HG02610 (cell line): ENCODE measurements at regions not wholly inside any gene's neighbourhood (a gene's known extent, or its start where the extent isn't known, plus 50 kb on each side); places are given as distances from the start of the nearest gene placed in this dataset.
"Not testable (repeated sequence)": the region's sequence is repeated elsewhere in the genome, so short reads cannot be mapped to it uniquely, and the experiment has no call there.

ENCODE experiments used
- ATAC-seq: cut with Tn5 transposase; IDR thresholded peaks from one replicate; pipeline ENCODE4 v1.9.1; 2021; ENCODE audit warnings: mild to moderate bottlenecking, moderate library complexity; ENCODE audit not compliant: unreplicated experiment

- no peak for ATAC-seq
Measured at GRCh38 chr4:159029481-159029880, 73.4 kb upstream of the RAPGEF2 start.

GRCh38 chr4:159030297-159030696 is 72.6 kb upstream of the RAPGEF2 start:
- ATAC-seq = not testable (repeated sequence)

DNA sequence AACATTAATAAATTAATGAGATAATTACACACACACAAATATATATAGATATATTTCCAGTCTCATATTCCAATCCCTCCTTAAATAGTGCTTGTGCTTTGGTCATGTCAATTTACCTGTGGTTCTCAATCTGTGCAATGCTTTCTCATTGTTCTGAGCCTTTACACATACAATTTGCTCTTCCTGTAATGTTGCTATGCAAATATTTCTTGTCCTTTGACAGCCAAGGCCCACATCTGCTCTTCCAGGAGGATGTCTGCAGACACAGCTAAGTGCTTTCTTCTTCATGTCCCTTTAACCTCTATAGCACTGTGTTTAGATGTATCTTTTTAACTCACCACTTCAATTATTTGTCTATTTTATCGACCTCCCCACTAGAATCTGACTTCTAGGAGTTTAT is 67.3 kb upstream of the RAPGEF2 start:
- peak; percentile 48 for ATAC-seq

DNA sequence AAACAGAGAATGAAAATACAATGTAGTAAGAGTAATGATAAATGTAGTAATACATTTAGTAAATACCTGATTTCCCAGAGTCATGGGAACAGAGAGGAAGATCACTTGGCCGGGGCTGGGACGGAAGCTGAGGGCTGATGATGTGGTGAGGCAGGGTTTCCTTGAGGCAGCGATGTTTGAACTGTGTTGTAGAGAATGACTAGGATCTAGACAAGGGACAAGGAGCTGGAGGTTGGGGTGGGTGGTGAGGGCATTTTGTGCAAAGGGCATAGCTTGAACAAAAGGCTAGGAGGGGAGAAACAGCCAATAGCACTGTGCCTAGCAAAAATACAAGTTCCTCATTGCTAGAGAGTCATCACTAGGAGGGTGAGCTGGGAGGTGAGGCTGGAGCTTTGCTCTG is 64.3 kb upstream of the RAPGEF2 start:
- ATAC-seq = peak; percentile 44

DNA sequence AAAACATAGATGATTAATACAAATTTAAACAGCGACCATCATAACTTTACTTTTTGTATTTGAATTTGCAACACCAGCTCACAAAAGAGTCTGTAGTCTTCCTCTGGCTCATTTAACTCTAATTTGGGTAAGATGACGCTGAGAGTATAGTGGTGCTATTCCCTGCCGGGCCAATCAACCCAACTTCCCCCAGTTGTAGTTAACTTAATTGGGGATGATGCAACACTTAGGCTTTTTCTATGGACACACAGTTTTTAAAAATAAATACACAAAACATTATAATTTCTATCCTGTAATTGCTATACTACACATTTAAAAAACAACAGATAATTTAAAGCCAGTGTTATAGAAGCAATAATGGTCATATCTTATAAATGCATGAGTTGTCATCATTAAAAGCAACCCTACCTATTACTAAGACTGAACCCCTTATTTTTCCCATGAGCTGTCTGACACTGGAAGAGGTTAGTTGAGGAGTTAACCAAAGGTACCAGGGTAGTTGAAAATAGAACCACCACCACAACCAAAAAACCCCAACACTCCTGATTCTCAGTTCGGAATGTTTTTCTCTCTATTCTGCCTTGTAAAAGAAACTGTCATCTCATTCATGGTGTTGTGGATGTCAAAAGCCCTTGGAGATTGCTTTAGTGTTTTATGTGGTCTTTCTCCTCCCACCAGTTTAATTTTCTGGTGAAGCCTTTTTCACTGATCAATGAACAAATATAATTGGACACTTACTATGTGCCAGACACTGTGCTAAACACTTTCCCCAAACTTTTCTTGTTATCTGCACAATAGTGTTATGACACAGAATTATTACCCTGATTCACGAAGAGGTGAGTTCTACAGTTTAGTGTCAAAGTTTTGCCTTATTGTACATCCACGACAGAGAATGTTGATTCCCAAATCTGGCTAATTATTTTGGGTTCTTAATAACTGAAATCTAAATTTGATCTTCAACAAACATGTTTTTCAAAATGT is 61.5 kb upstream of the RAPGEF2 start:
- ATAC-seq = no peak

- peak; percentile 55 for ATAC-seq
Measured at GRCh38 chr4:159042097-159042605, 60.7 kb upstream of the RAPGEF2 start.

DNA sequence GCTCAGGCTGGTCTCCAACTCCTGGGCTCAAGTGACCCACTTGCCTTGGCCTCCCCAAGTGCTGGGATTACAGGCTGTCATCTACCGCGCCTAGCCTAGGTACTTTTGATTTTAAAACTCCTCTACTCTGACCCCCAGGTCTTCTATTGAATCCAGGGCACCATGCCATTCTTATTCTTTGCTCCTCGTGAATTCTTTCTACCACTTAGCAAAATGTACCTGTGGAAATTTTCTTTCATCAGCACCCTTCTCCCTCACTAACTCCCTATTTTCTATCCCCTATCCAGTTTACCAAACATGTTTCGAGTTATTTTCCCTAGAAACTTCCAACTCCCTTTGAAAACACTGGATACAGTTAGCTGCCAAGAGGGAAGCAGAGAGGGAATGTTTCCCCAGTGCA is 60.0 kb upstream of the RAPGEF2 start:
- ATAC-seq = no peak

GRCh38 chr4:159043861-159044260 is 59.0 kb upstream of the RAPGEF2 start:
- ATAC-seq = no peak

DNA sequence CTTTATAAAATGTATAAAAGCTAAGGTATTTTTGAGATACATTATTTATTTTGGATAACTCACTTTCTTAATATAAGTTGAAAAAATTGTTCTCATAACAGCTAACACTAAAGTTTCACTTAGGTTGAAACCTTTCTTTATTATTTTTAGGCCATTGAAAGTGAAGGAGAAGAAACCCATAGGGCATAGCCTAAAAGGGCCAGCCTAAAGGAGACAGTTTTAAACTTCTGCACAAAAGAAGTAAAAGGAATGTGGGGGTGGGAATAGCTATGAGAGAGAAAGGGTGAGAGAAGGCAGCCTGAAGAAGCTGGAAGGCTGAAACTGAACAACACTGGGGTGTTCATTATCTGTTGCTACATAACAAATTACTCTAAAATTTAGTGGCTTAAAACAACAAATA is 57.6 kb upstream of the RAPGEF2 start:
- ATAC-seq = no peak

GRCh38 chr4:159046683-159047082 is 56.2 kb upstream of the RAPGEF2 start:
- ATAC-seq = no peak

DNA sequence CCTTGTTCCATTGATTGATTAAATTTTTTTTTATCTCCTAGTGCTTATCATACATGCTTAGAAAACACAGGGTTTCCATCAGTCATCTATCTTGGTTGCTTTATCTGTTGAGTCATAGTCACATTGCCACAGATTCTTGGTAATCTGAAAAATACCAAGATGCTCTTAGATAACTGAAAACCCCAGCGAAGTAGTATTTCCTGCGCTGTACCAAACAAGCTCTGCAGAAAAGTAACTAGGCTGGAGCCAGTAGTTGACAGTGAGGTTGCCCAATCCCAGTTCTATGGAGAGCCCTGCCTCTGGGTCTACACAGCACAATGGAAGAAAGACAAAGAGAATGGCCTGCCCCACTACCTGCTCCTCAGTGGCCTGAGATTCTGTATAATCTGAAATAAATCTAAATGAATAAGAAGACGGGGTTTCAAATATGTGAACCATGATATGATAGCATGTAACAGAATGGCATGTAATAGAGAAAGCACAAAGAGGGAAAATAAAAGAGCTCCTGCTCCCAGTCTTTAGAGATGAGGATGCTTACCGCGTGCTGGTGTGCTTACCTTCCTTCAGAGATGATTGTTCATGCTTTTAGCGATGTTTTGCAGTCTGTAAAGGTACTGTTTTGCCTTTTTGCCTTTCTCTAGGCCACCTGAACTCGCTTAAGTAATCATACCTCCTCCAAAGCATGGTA is 55.3 kb upstream of the RAPGEF2 start:
- no peak for ATAC-seq

DNA sequence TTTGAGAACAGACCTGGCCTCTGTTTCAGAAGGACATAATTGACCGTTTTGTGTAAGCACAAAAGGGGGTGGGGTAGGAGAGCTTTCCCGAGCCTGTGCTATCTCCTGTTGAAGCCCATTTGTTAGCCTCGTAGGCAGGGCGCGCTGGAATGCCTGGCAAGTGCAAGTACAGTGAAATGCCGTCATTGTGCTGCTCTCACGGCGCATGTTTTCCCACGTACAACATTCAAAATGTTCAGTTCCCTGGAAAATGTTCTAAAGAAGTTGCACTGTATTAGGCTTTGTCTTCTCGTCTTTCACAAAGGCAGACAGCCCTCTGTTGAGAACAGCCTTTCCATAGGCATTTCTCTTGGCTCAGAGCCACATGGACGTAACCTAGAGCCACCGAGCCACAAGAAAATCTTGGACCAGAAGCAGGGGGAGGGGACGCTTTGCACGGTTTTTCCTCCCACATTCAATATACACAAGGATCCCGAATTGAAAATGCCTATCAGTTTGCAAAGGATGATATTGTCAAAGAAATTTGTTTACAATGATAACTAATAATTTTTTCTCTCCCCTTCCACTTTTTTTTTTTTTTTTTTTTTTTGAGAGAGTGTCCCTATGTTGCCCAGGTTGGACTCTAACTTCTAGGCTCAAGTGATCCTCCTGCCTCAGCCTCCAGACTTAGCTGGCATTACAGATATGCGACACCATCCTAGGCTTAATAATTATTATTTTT is 54.6 kb upstream of the RAPGEF2 start:
- ATAC-seq = no peak

DNA sequence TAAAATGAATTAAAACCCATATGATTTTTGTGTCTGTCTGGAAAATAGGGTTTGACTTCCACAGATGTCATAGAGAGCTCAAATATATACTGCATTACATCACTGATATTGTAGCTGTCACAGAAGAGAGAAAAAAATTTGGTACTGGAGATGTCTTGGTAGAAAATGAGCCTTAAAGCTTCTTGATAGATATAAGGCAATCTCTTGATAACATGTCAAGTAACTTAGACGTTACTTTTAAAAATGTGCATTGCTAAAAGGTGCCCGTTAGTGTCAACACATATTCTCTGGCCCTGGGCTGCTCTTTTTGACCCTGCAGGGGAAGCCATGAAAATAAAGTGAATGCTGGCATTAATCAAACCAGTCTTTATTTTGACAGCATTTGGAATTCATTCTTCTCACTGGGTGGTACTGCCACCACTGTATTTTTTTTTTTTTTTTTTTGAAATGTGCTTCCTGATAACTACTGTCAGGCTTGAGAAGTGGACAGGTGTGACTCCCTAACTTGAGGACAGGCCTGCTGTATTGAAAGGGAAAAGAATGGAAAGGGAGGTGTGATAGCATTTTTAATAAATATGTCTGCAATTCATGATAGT is 53.0 kb upstream of the RAPGEF2 start:
- ATAC-seq = no peak

DNA sequence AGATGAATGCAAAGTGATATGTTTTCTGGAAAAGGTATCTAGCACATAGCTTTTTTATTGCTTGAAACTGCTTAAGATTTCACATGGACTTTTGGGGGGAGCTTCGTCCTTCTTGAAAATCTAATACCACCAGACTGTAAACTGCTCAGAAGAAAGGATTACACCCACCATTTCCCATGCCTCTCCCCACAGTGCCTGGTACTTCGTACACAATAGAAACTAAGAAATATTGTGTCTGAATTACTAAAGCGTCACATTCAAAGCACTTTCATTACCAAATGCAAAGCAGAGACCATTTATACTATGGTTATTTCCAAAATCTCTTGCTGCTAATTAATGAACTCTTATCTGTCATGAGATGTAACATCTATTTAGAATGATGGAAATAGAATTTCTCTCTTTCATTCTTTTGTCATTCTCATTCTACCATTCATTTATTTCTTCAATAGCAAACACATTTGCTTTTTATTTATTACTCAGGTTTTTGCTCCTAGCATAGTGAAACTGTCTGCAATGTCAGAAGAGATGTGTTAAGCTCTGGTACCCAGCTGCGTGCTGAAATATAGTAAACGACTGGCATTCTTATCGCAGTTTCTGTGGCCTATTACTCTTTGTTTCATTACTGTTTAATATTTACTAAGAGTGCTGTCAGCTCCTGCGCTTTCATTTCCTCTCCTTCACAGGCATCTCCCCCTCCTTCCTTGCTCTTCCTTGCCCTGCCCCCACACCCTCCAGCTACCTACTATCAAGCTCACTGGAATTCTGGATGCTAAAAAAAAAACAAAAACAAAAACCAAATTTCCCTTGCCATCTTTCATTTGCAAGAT is 51.4 kb upstream of the RAPGEF2 start:
- peak; percentile 81 for ATAC-seq

DNA sequence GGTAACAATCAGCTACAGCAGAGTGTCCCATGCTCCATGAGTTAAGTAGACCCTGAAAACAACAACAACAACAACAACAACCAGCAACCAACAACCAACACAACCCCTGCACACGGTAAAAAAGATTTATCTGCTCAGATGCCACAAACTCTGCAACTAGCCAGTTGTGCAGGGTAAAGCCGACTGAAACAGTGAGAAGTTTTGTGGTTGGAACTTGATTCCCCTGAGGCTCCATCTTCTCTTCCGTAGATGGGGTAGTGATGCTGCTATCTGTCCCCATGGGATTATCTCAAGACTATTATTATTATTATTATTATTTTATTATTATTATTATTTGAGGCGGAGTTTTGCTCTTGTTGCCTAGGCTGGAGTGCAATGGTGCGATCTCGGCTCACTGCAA is 50.6 kb upstream of the RAPGEF2 start:
- ATAC-seq = peak; percentile 63
